IMR-90 (cell line): ENCODE measurements at regions not wholly inside any gene's neighbourhood (a gene's known extent, or its start where the extent isn't known, plus 50 kb on each side); places are given as distances from the start of the nearest gene placed in this dataset.
"Not testable (repeated sequence)": the region's sequence is repeated elsewhere in the genome, so short reads cannot be mapped to it uniquely, and the experiment has no call there.

ENCODE experiments used
- ATAC-seq: fragments of 200-7000 bp; cut with Tn5 transposase; 2 replicates; pipeline ENCODE4 v1.9.1; 2020; ENCODE audit warnings: low read depth, mild to moderate bottlenecking, moderate library complexity
- BruUV-seq: library from RNA; stranded (reverse); fragments of 400-500 nt; replicated peaks from 2 replicates; lab custom pipeline; 2021; lab: Mats Ljungman, UMichigan
- CTCF ChIA-PET: fragments of 300-600 bp; formaldehyde crosslinking; extraction: SDS; loops from one replicate; lab custom pipeline; 2021; ENCODE audit warnings: antibody characterized with exemption; lab: Yijun Ruan, JAX
- POLR2A ChIA-PET: fragments of 300-600 bp; sonication (Branson Sonifier 250); formaldehyde crosslinking; loops from one replicate; lab custom pipeline; 2022; ENCODE audit warnings: antibody characterized with exemption; ENCODE audit not compliant: unreplicated experiment; lab: Charles Lee
- DNase-seq: peaks from one replicate; pipeline ENCODE4 v3.0.0; 2013
- H2AFZ ChIP-seq: replicated peaks from 2 replicates; pipeline ENCODE3; 2013; ENCODE audit warnings: low read length, mild to moderate bottlenecking; ENCODE audit not compliant: poor library complexity
- H2AK5ac ChIP-seq: 2 replicates; pipeline ENCODE4 v1.6.1; 2013; ENCODE audit warnings: low read depth, low read length, inconsistent platforms
- H2AK9ac ChIP-seq: replicated peaks from 2 replicates; pipeline ENCODE3; 2013; ENCODE audit warnings: mild to moderate bottlenecking, low read depth, low read length, moderate library complexity; ENCODE audit not compliant: poor library complexity
- H2BK120ac ChIP-seq: 2 replicates; pipeline ENCODE4 v1.6.1; 2013; ENCODE audit warnings: low read depth, low read length, inconsistent platforms
- H2BK15ac ChIP-seq: 3 replicates; pipeline ENCODE4 v1.6.1; 2013; ENCODE audit warnings: low read depth, low read length, inconsistent platforms
- H2BK20ac ChIP-seq: 2 replicates; pipeline ENCODE4 v1.6.1; 2013; ENCODE audit warnings: low read depth, mild to moderate bottlenecking, inconsistent platforms, low read length, moderate library complexity
- H2BK5ac ChIP-seq: 2 replicates; pipeline ENCODE4 v1.6.1; 2013; ENCODE audit warnings: mild to moderate bottlenecking, low read depth, low read length, inconsistent platforms; ENCODE audit not compliant: poor library complexity, severe bottlenecking
- H3K14ac ChIP-seq: replicated peaks from 2 replicates; pipeline ENCODE4 v1.6.1; 2013; ENCODE audit warnings: low read depth, low read length, inconsistent platforms
- H3K18ac ChIP-seq: 2 replicates; pipeline ENCODE4 v1.6.1; 2013; ENCODE audit warnings: low read depth, low read length, control low read depth
- H3K23ac ChIP-seq: 2 replicates; pipeline ENCODE4 v1.6.1; 2013; ENCODE audit warnings: low read depth, low read length, inconsistent platforms
- H3K27ac ChIP-seq: 2 replicates; pipeline ENCODE4 v1.5.1; 2013; ENCODE audit warnings: mild to moderate bottlenecking, control low read depth, low read length; ENCODE audit not compliant: insufficient read depth
- H3K27me3 ChIP-seq: 2 replicates; pipeline ENCODE4 v1.6.1; 2013; ENCODE audit warnings: low read length; ENCODE audit not compliant: control insufficient read depth, insufficient read depth
- H3K36me3 ChIP-seq: 2 replicates; pipeline ENCODE4 v1.6.1; 2013; ENCODE audit warnings: low read length, mixed read lengths; ENCODE audit not compliant: control insufficient read depth, insufficient read depth
- H3K4ac ChIP-seq: 2 replicates; pipeline ENCODE4 v1.6.1; 2013; ENCODE audit warnings: low read depth, low read length, inconsistent platforms
- H3K4me1 ChIP-seq: 2 replicates; pipeline ENCODE4 v1.6.1; 2013; ENCODE audit warnings: low read length, mixed read lengths; ENCODE audit not compliant: control insufficient read depth, insufficient read depth
- H3K4me2 ChIP-seq: 2 replicates; pipeline ENCODE4 v1.6.1; 2013; ENCODE audit warnings: low read depth, mild to moderate bottlenecking, control low read depth, low read length, moderate library complexity
- H3K4me3 ChIP-seq: 2 replicates; pipeline ENCODE4 v1.5.1; 2013; ENCODE audit warnings: low read depth, mild to moderate bottlenecking, control low read depth, low read length, moderate library complexity; ENCODE audit not compliant: insufficient read depth
- H3K56ac ChIP-seq: 2 replicates; pipeline ENCODE4 v1.6.1; 2013; ENCODE audit warnings: low read length, inconsistent platforms; ENCODE audit not compliant: insufficient read depth; ENCODE audit errors: extremely low read depth
- H3K79me1 ChIP-seq, 2 experiments: 2 replicates each; pipeline ENCODE4 v1.6.1; 2013; ENCODE audit warnings: low read length in 2 of 2, inconsistent platforms in 1 of 2, low read depth in 1 of 2
- H3K9ac ChIP-seq: 2 replicates; pipeline ENCODE4 v1.6.1; 2013; ENCODE audit warnings: low read depth, low read length, control low read depth
- H3K9me1 ChIP-seq: 2 replicates; pipeline ENCODE4 v1.6.1; 2013; ENCODE audit warnings: low read length, inconsistent platforms; ENCODE audit not compliant: insufficient read depth
- H3K9me3 ChIP-seq: 2 replicates; pipeline ENCODE4 v1.6.1; 2013; ENCODE audit warnings: low read length; ENCODE audit not compliant: control insufficient read depth, insufficient read depth
- H4K20me1 ChIP-seq: 2 replicates; pipeline ENCODE4 v1.6.1; 2013; ENCODE audit warnings: low read length, inconsistent platforms; ENCODE audit not compliant: insufficient read depth
- H4K5ac ChIP-seq: 2 replicates; pipeline ENCODE4 v1.6.1; 2013; ENCODE audit warnings: mild to moderate bottlenecking, low read depth, low read length, control low read depth
- H4K8ac ChIP-seq, 2 experiments: 2 replicates each; pipeline ENCODE4 v1.6.1; 2013; ENCODE audit warnings: low read depth in 2 of 2, low read length in 2 of 2, control low read depth in 1 of 2, inconsistent platforms in 1 of 2
- H4K91ac ChIP-seq: 2 replicates; pipeline ENCODE4 v1.6.1; 2013; ENCODE audit warnings: low read depth, low read length, inconsistent platforms; ENCODE audit not compliant: insufficient read depth
- CEBPB ChIP-seq: IDR thresholded peaks from 2 replicates; pipeline ENCODE4 v1.6.1; 2012; ENCODE audit warnings: low read depth, low read length, improper control_type of control experiment
- CHD1 ChIP-seq: IDR thresholded peaks from 2 replicates; pipeline ENCODE4 v1.6.1; 2012; ENCODE audit warnings: low read depth, low read length, improper control_type of control experiment
- FOS ChIP-seq: fragments of 150-350 bp; IDR thresholded peaks from 2 replicates; pipeline ENCODE4 v1.6.1; 2016; ENCODE audit warnings: low read depth, low read length
- MAFK ChIP-seq: IDR thresholded peaks from 2 replicates; pipeline ENCODE4 v1.6.1; 2012; ENCODE audit warnings: low read depth, low read length, improper control_type of control experiment
- RCOR1 ChIP-seq: IDR thresholded peaks from 2 replicates; pipeline ENCODE4 v1.6.1; 2012; ENCODE audit warnings: mild to moderate bottlenecking, low read length, improper control_type of control experiment; ENCODE audit not compliant: insufficient replicate concordance
- SMC3 ChIP-seq: fragments of 150-350 bp; IDR thresholded peaks from 2 replicates; pipeline ENCODE4 v1.6.1; 2016; ENCODE audit warnings: low read depth, mild to moderate bottlenecking, antibody characterized with exemption, low read length, moderate library complexity
- WGBS, 2 experiments: methylation state at CpG; one replicate each; pipeline versions ENCODE4 v1.1.5 to v1.1.7; 2013; ENCODE audit warnings: missing lambda C conversion rate in 2 of 2; ENCODE audit not compliant: insufficient read length in 1 of 2; ENCODE audit errors: extremely low coverage in 2 of 2; 5-methylcytosine and 5-hydroxymethylcytosine counted together
- dilution Hi-C: fragments of 300-500 bp; cut with HindIII; formaldehyde crosslinking; loops from one replicate; pipeline ENCODE4 v1.14.3; 2018; ENCODE audit warnings: low sequenced_read_pairs; ENCODE audit not compliant: unreplicated experiment
- in situ Hi-C: fragments of 300-500 bp; cut with MboI; formaldehyde crosslinking; loops from 3 replicates; pipeline ENCODE4 v1.14.3; 2019; ENCODE audit warnings: low sequenced_read_pairs, inconsistent platforms, mixed read lengths
- intact Hi-C: fragments of 100-400 bp; cut with micrococcal nuclease; formaldehyde crosslinking; loops from 2 replicates; pipeline ENCODE4 v1.10.0; 2022

- CTCF ChIA-PET: no interaction called here
- no peak overlapping the region for H3K14ac ChIP-seq
Measured at GRCh38 chr6:49110916-49111315, 352.1 kb downstream of the MMUT start.

DNA sequence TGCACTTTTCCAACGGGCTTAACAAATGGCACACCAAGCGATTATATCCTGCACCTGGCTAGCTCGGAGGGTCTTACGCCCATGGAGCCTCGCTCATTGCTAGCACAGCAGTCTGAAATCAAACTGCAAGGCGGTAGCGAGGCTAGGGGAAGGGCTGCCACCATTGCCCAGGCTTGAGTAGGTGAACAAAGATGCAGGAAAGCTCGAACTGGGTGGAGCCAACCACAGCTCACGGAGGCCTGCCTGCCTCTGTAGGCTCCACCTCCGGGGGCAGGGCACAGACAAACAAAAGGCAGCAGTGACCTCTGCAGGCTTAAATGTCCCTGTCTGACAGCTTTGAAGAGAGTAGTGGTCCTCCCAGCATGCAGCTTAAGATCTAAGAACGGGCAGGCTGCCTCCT, 365.4 kb downstream of the MMUT start:
- H3K4ac ChIP-seq, H3K27ac ChIP-seq, H2BK15ac ChIP-seq, ATAC-seq, BruUV-seq, H2BK120ac ChIP-seq, H3K36me3 ChIP-seq, H3K27me3 ChIP-seq, H2AFZ ChIP-seq, H3K9ac ChIP-seq, dilution Hi-C loops, CTCF ChIA-PET, DNase-seq, H3K4me1 ChIP-seq, H3K79me1 ChIP-seq, in situ Hi-C loops, H2BK20ac ChIP-seq, H3K4me2 ChIP-seq, H4K8ac ChIP-seq, H3K9me3 ChIP-seq, H3K9me1 ChIP-seq, H4K5ac ChIP-seq, H3K4me3 ChIP-seq, H3K18ac ChIP-seq, H2AK5ac ChIP-seq, H2AK9ac ChIP-seq, H2BK5ac ChIP-seq, H3K14ac ChIP-seq, POLR2A ChIA-PET, H3K23ac ChIP-seq, H4K91ac ChIP-seq, intact Hi-C loops, H4K20me1 ChIP-seq, H3K56ac ChIP-seq: not testable (repeated sequence)
- WGBS, 2 experiments: 80% methylated on average over 5 of the region's 11 CpGs; no CpG with 5 or more reads in 1 of the 2 experiments

More at GRCh38 chr6:49110916-49111315, 352.1 kb downstream of the MMUT start:
- Histone ChIP-seq H3K27ac (no peak overlapping the region), H4K8ac (no peak overlapping the region), H3K4me3 (no peak overlapping the region), H2AFZ (no peak overlapping the region), H3K4me1 (no peaks in the 10 kb centered on the region), H4K20me1 (no peaks in the 10 kb centered on the region), H3K36me3 (no peaks in the 10 kb centered on the region), H4K5ac (no peak overlapping the region), H2BK20ac (no peak overlapping the region), H2AK9ac (no peak overlapping the region), H3K9me1 (no peaks in the 10 kb centered on the region), H3K79me1 (no peaks in the 10 kb centered on the region), H2BK15ac (no peak overlapping the region), H3K9me3 (no peaks in the 10 kb centered on the region), H3K18ac (no peak overlapping the region), H3K27me3 (no peaks in the 10 kb centered on the region), H2BK5ac (no peak overlapping the region), H3K9ac (no peak overlapping the region), H3K4me2 (no peak overlapping the region), H3K4ac (no peak overlapping the region), H3K23ac (no peak overlapping the region), H2BK120ac (no peak overlapping the region), H4K91ac (no peak overlapping the region), H3K56ac (no peak overlapping the region), H2AK5ac (no peak overlapping the region)
- dilution Hi-C loops: no loop called here
- ATAC-seq (no peak), DNase-seq (no peak)
- in situ Hi-C loops: no loop called here
- POLR2A ChIA-PET: no interaction called here
- TF ChIP-seq SMC3 (no peak), FOS (no peak), CEBPB (no peak), MAFK (no peak), RCOR1 (no peak), CHD1 (no peak)
- BruUV-seq: no TSS peak
- no CpG with 5 or more reads among the region's 2 CpGs for WGBS, 2 experiments
- intact Hi-C loops: no loop called here
